MCF 10A (cell line): ENCODE measurements at regions not wholly inside any gene's neighbourhood (a gene's known extent, or its start where the extent isn't known, plus 50 kb on each side); places are given as distances from the start of the nearest gene placed in this dataset.
"Not testable (repeated sequence)": the region's sequence is repeated elsewhere in the genome, so short reads cannot be mapped to it uniquely, and the experiment has no call there.

Source experiments
- BruUV-seq: library from RNA; stranded (reverse); fragments of 400-500 nt; replicated peaks from 2 replicates; lab custom pipeline; 2021; lab: Mats Ljungman, UMichigan
- CTCF ChIA-PET: fragments of 300-600 bp; sonication (Branson Sonifier 250); formaldehyde crosslinking; extraction: SDS; loops from one replicate; lab custom pipeline; 2021; ENCODE audit warnings: antibody characterized with exemption, inconsistent platforms; lab: Yijun Ruan, JAX
- POLR2A ChIA-PET: fragments of 300-600, 350-650 bp; sonication (Branson Sonifier 250); formaldehyde crosslinking; extraction: SDS; loops from one replicate; lab custom pipeline; 2020; ENCODE audit warnings: antibody characterized with exemption, inconsistent platforms; lab: Yijun Ruan, JAX
- DNase-seq: peaks from one replicate; pipeline ENCODE4 v3.0.0-alpha.2; 2018; ENCODE audit not compliant: unreplicated experiment
- H3K27ac Mint-ChIP-seq: one replicate; pipeline ENCODE4 v1.8.0; 2022; ENCODE audit warnings: mild to moderate bottlenecking, low read depth, mixed read lengths; ENCODE audit not compliant: unreplicated experiment
- H3K27me3 Mint-ChIP-seq: one replicate; pipeline ENCODE4 v1.8.0; 2022; ENCODE audit warnings: mixed read lengths; ENCODE audit not compliant: insufficient read depth, unreplicated experiment
- H3K36me3 Mint-ChIP-seq: one replicate; pipeline ENCODE4 v1.8.0; 2022; ENCODE audit warnings: mild to moderate bottlenecking, moderate library complexity, mixed read lengths; ENCODE audit not compliant: insufficient read depth, unreplicated experiment
- H3K4me1 Mint-ChIP-seq: one replicate; pipeline ENCODE4 v1.8.0; 2022; ENCODE audit warnings: mixed read lengths; ENCODE audit not compliant: insufficient read depth, unreplicated experiment
- H3K4me3 Mint-ChIP-seq: one replicate; pipeline ENCODE4 v1.8.0; 2022; ENCODE audit warnings: mild to moderate bottlenecking, moderate library complexity, mixed read lengths; ENCODE audit not compliant: unreplicated experiment
- H3K9me3 Mint-ChIP-seq: one replicate; pipeline ENCODE4 v1.8.0; 2022; ENCODE audit warnings: mixed read lengths; ENCODE audit not compliant: unreplicated experiment
- intact Hi-C: fragments of 100-400 bp; cut with micrococcal nuclease; formaldehyde crosslinking; loops from 2 replicates; pipeline ENCODE4 v1.14.1; 2022
- TF ChIP-seq, protein P1 (sequence below): fragments of 200-600 bp; IDR thresholded peaks from one replicate; pipeline ENCODE4 v1.8.0; 2022; ENCODE audit warnings: antibody characterized with exemption, mild to moderate bottlenecking; ENCODE audit not compliant: unreplicated experiment

DNA sequence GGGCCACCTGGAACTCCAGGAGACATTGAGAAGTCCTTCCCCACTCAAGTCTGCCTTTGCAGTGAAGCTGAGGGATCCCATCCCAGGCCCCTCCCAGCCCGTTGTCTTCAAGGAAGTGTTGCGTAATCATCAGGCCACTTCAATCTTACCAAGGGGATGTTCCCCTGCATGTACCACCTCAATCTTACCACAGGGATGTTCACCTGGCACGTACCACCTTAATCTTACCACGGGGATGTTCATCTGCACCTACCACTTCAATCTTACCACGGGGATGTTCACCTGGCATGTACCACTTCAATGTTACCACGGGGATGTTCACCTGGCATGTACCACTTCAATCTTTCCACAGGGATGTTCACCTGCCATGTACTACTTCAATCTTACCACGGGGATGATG is 108.0 kb upstream of the SYN3 start:
- BruUV-seq = no TSS peak
- ChIA-PET CTCF (no interaction called here), POLR2A (no interaction called here)
- Mint-ChIP-seq H3K4me1 (no peaks in the 10 kb centered on the region), H3K9me3 (no peaks in the 10 kb centered on the region), H3K4me3 (no peak overlapping the region), H3K27ac (no peak overlapping the region), H3K27me3 (no peaks in the 10 kb centered on the region), H3K36me3 (no peaks in the 10 kb centered on the region)
- intact Hi-C loops = no loop called here
- DNase-seq = no peak
- TF ChIP-seq, protein P1, sequence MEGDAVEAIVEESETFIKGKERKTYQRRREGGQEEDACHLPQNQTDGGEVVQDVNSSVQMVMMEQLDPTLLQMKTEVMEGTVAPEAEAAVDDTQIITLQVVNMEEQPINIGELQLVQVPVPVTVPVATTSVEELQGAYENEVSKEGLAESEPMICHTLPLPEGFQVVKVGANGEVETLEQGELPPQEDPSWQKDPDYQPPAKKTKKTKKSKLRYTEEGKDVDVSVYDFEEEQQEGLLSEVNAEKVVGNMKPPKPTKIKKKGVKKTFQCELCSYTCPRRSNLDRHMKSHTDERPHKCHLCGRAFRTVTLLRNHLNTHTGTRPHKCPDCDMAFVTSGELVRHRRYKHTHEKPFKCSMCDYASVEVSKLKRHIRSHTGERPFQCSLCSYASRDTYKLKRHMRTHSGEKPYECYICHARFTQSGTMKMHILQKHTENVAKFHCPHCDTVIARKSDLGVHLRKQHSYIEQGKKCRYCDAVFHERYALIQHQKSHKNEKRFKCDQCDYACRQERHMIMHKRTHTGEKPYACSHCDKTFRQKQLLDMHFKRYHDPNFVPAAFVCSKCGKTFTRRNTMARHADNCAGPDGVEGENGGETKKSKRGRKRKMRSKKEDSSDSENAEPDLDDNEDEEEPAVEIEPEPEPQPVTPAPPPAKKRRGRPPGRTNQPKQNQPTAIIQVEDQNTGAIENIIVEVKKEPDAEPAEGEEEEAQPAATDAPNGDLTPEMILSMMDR = no peak

DNA sequence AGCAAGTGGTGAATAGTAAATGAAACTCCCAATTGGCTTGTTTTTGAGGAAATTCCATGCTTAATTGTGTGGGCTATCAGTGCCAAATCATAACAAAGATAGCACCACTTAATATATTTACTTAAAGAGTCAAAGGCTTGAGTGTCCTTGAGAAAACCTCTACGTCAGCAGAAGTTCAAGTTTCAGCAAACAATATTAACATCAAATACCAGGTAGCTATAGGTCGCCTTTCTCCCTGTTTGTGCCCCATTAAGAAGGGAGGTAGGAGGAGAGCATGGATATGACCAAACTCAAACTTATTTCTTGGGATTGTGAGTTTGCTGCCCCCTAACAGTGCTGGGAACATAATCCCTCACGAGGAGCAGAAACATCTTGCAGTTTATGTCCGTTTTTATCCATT is 105.6 kb upstream of the SYN3 start:
- TF ChIP-seq, protein P1 = no peak
- BruUV-seq = no TSS peak
- intact Hi-C loops = no loop called here
- ChIA-PET POLR2A (no interaction called here), CTCF (no interaction called here)
- Mint-ChIP-seq H3K36me3 (no peaks in the 10 kb centered on the region), H3K27me3 (no peaks in the 10 kb centered on the region), H3K4me3 (no peak overlapping the region), H3K27ac (no peak overlapping the region), H3K4me1 (no peaks in the 10 kb centered on the region), H3K9me3 (no peaks in the 10 kb centered on the region)
- no peak for DNase-seq

DNA sequence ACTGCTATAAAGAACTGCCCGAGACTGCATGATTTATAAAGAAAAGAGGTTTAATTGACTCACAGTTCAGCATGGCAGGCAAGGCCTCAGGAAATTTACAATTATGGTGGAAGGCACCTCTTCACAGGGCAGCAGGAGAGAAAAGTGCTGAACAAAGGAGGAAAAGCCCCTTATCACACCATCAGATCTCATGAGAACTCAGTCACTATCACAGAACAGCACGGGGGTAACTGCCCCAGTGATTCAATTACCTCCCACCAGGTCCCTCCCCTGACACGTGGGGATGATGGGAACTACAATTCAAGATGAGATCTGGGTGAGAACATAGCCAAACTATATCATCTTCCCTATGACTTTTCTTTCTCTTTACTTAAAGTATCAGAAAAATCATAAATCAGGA is 104.0 kb upstream of the SYN3 start:
- TF ChIP-seq, protein P1 = no peak
- intact Hi-C loops = no loop called here
- Mint-ChIP-seq H3K4me3 (no peak overlapping the region), H3K9me3 (no peaks in the 10 kb centered on the region), H3K27ac (no peak overlapping the region), H3K27me3 (no peaks in the 10 kb centered on the region), H3K36me3 (no peaks in the 10 kb centered on the region), H3K4me1 (no peaks in the 10 kb centered on the region)
- ChIA-PET POLR2A (no interaction called here), CTCF (no interaction called here)
- BruUV-seq = no TSS peak
- no peak for DNase-seq

- Mint-ChIP-seq H3K27ac (no peak overlapping the region), H3K9me3 (no peaks in the 10 kb centered on the region), H3K4me1 (no peaks in the 10 kb centered on the region), H3K27me3 (no peaks in the 10 kb centered on the region), H3K4me3 (no peak overlapping the region), H3K36me3 (no peaks in the 10 kb centered on the region)
- DNase-seq = no peak
- no TSS peak for BruUV-seq
- TF ChIP-seq, protein P1 = no peak
- intact Hi-C loops = no loop called here
- CTCF ChIA-PET = interaction anchor here (0.7 kb wide), 1 partner anchor 116 kb away, joined by 3 read pairs; no protein-coding TSS in a partner anchor
- POLR2A ChIA-PET = no interaction called here
Observed at GRCh38 chr22:33160525-33160924, 102.3 kb upstream of the SYN3 start.

GRCh38 chr22:33154967-33155366 is 96.8 kb upstream of the SYN3 start:
- intact Hi-C loops, DNase-seq, BruUV-seq, POLR2A ChIA-PET, H3K27ac Mint-ChIP-seq, H3K27me3 Mint-ChIP-seq, H3K9me3 Mint-ChIP-seq, H3K4me3 Mint-ChIP-seq, H3K4me1 Mint-ChIP-seq, CTCF ChIA-PET, H3K36me3 Mint-ChIP-seq: not testable (repeated sequence)
